GM13977 (cell line): ENCODE measurements at regions not wholly inside any gene's neighbourhood (a gene's known extent, or its start where the extent isn't known, plus 50 kb on each side); places are given as distances from the start of the nearest gene placed in this dataset.
"Not testable (repeated sequence)": the region's sequence is repeated elsewhere in the genome, so short reads cannot be mapped to it uniquely, and the experiment has no call there.

ENCODE experiments used
- DNase-seq: peaks from one replicate; pipeline ENCODE4 v3.0.0; 2012; ENCODE audit warnings: low spot score
- in situ Hi-C: fragments of 300-500 bp; cut with MboI; formaldehyde crosslinking; loops from one replicate; pipeline ENCODE4 v1.12.0; 2022; ENCODE audit warnings: low sequenced_read_pairs, low pct_unique_long_range_greater_than_20kb, mixed read lengths, inconsistent platforms; ENCODE audit not compliant: unreplicated experiment
- TF ChIP-seq, protein P1 (sequence below): IDR thresholded peaks from 2 replicates; pipeline ENCODE4 v1.5.1; 2012; ENCODE audit warnings: mild to moderate bottlenecking, control low read depth; ENCODE audit not compliant: insufficient read depth; ENCODE audit errors: extremely low read depth, missing control alignments

DNA sequence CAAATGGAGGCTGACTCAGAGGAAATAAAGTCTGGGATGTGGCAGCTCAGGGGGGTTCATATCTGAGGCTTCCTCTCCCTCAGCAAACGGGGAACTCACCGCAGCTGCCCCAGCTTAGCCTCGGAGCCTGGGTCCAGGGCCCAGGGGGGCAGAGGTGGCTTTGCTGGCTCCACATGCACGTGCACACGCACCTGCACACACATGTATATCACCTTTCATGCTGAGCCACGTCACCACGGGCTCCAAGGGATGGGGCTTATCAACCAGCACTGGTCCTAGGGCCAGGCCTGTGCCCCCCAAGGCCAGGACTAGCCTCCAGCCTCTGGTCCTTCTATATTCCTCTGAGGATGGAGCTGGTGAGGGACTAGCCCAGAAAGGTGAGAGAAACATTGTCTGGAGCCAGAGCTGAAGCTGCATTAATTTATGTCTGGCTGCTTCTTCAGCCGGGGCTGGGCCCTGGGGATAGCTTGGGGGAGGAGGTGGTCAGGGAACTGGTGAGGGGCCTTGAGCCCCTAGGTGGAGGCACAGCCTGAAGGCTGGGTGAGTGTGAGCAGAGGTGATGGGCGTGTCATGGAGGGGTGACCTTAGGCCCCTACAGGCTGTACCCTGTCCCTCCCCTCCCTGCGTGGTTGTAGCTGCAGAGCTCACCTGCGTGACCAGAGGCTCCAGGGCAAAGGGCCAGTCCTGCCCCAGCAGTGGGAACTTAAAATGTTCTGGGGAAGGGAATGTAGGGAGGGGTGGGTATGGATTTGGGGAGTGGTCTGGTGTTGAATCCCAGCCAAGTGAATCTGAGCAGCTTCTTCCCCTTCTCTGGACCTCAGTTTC, 520.8 kb downstream of the PTPRU start:
- in situ Hi-C loops = no loop called here
- DNase-seq = no peak
- TF ChIP-seq, protein P1, sequence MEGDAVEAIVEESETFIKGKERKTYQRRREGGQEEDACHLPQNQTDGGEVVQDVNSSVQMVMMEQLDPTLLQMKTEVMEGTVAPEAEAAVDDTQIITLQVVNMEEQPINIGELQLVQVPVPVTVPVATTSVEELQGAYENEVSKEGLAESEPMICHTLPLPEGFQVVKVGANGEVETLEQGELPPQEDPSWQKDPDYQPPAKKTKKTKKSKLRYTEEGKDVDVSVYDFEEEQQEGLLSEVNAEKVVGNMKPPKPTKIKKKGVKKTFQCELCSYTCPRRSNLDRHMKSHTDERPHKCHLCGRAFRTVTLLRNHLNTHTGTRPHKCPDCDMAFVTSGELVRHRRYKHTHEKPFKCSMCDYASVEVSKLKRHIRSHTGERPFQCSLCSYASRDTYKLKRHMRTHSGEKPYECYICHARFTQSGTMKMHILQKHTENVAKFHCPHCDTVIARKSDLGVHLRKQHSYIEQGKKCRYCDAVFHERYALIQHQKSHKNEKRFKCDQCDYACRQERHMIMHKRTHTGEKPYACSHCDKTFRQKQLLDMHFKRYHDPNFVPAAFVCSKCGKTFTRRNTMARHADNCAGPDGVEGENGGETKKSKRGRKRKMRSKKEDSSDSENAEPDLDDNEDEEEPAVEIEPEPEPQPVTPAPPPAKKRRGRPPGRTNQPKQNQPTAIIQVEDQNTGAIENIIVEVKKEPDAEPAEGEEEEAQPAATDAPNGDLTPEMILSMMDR = no peak

DNA sequence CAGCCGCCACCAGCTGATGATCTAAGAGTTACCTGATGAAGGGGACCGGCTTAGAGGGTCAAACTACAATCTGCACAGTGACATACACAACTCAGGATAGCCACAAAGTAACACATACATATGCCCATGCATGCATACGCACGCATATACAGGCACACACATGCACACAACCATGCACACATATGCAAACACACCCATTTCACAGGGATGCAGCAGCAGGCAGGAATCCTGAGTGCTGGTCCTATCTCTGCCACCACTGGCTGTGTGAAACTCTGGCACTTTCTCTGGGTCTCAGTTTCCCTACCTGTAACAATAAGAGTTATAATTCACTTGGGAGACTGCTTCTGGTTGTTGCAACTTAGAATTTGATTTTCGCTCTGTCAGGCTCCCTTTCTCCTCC, 520.2 kb downstream of the PTPRU start:
- TF ChIP-seq, protein P1 = no peak
- no peak for DNase-seq
- in situ Hi-C loops = no loop called here

DNA sequence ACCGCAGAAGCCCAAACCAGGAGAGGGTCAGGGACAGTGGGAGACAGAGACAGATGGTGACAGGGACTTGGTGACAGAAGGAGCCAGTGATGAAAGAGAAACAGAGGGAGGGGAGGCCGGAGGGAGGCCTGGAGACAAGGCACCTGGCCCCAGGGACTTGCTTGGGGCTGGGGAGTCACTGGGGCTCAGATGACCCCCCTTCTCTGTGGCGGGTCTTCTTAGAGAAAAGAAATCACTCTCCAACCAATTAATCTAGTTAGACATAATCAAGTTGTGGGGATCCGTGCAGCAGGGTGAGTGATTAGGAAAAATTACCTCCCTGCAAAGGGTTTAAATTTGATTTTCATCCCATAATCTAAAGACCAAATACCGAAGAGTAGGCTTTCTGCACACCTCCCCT, 519.8 kb downstream of the PTPRU start:
- in situ Hi-C loops = no loop called here
- TF ChIP-seq, protein P1 = no peak
- DNase-seq = no peak

DNA sequence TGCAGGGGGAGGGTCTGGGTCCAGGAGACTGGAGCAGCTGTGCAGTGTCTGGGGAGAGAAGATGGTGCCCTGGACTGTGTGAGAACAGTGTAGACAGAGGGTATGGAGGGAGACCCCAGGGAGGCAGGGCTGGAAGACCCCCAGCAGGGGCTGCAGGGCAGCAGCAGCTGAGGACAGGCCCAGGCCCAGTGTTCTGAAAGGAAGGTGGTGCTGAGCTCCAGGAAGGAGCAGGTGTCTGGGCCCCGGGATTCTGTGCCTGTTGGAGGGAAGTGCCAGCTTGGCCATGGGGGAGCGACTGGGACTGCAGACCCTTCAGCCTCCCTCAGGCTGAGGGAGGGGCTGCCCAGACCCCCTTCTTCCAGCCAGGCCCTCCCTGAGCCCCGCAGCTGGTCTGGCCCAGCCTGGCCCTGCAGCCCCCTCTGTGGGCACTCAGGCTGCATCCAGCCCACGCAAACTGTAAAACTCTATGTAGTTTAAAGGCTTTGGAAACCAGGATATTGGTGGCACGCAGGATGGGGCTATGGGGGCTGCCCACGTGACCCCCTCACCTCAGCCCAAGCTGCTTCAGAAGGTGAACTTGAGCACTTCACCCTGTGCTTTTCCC, 519.2 kb downstream of the PTPRU start:
- not testable (repeated sequence) for DNase-seq

DNA sequence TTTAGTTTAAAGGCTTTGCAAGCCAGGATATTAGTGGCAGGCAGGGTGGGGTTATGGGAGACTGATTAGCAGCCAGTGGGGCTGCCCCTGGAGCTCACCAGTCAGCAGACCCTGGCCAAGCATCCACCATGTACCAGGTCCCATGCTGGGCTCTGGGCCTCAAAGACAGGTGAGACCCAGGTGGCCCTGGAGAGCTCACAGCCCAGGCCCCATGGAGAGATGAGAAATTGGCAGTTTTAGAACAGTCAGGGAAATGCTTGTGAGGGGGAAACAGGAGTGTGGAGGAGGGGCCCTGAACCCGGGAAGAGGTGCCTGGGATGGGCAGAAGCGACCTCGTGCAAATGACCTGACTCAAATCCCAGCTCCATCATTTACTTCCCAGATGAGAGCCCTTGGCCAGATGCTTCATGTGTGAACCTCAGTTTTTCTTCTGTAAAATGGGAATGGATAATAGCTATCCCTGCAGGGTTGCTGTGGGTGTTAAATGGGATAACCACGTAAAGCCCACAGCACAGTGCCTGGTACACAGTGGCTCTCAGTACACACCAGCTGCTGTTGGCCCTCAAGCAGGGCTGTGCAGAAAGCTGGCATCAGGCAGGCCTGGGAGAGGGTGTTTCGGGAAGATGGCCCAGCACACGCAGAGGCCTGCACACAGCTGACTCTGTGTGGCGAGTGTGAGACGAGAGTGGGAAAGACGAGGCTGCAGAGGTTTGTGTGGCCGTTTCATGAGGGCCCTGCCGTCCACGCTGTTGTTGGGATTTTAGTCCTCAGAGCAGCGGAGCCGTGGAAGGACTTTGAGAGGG, 518.5 kb downstream of the PTPRU start:
- DNase-seq = no peak
- TF ChIP-seq, protein P1 = no peak
- in situ Hi-C loops = no loop called here

More for the DNA sequence above, 519.2 kb downstream of the PTPRU start:
- in situ Hi-C loops = not testable (repeated sequence)

DNA sequence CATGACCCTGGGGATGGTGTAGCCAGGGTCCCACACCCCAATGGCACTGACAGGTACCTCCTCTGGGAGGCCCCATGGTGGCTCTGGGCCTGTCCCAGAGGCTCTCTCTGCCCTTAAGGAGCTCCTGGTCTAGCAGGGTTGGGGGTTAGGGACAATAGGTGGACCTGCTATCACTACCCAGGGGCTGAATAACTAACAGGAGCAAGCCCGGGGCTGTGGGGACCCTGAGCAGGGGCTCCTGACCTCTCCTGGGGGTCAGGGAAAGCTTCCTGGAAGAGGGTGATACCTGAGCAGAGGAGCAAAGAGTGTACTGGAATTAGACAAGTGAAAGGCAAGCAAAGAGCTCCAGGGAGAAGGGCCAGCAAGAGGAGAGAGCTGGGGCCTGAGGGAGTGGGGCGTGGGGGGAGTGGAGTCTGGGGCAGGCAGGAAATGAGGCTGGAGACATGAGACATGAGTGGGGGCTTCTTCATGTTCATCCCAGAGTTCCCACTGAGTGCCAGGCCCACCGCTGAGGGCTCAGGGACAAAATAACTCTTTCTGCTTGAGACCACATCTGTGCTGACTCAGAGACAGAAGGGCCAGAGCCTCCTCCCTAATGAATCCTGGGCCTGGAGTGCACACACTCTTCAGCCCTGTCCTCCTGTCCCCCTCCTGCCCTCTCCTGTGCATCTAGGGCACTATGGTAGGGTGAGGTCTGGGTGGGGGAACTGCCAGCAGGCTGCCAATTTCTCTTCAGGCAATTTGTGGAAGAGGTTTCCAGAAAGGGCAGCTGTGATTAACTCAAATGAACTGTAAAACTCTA, 517.6 kb downstream of the PTPRU start:
- in situ Hi-C loops = no loop called here
- TF ChIP-seq, protein P1 = no peak

More for the DNA sequence above, 517.6 kb downstream of the PTPRU start:
- DNase-seq = no peak
